ENCODE measurements at regions not wholly inside any gene's neighbourhood (a gene's known extent, or its start where the extent isn't known, plus 50 kb on each side); places are given as distances from the start of the nearest gene placed in this dataset.

- no peak overlapping the region for H3K4me3 ChIP-seq (ENCODE audit: low read depth, low read length)
These were observed 127.7 kb upstream of the CAMK1G start for GRCh38 chr1:209455661-209456358.

GRCh38 chr1:209456878-209457277 is 126.6 kb upstream of the CAMK1G start:
- no peak for DNase-seq (ENCODE audit: low read depth)
- no peak for TF ChIP-seq CTCF (IDR thresholded peaks at IDR 0.05; ENCODE audit: low read depth, low read length, missing control alignments)
- in situ Hi-C loops (cut with HindIII; ENCODE audit: low sequenced_read_pairs), result no loop called here
- no peak overlapping the region for H3K4me3 ChIP-seq (ENCODE audit: low read depth, low read length)

More at GRCh38 chr1:209455661-209456358, 127.7 kb upstream of the CAMK1G start:
- in situ Hi-C loops (cut with HindIII; ENCODE audit: low sequenced_read_pairs), result no loop called here
- TF ChIP-seq CTCF (IDR thresholded peaks at IDR 0.05; ENCODE audit: low read depth, low read length, missing control alignments), result no peak
- no peak for DNase-seq (ENCODE audit: low read depth)

GRCh38 chr1:209457401-209458125 is 126.0 kb upstream of the CAMK1G start:
- in situ Hi-C loops (cut with HindIII; ENCODE audit: low sequenced_read_pairs), result no loop called here
- TF ChIP-seq CTCF (IDR thresholded peaks at IDR 0.05; ENCODE audit: low read depth, low read length, missing control alignments), result no peak
- no peak overlapping the region for H3K4me3 ChIP-seq (ENCODE audit: low read depth, low read length)
- DNase-seq (ENCODE audit: low read depth), result no peak

- TF ChIP-seq CTCF (IDR thresholded peaks at IDR 0.05; ENCODE audit: low read depth, low read length, missing control alignments), result no peak
- DNase-seq (ENCODE audit: low read depth), result no peak
- in situ Hi-C loops (cut with HindIII; ENCODE audit: low sequenced_read_pairs), result no loop called here
- H3K4me3 ChIP-seq (ENCODE audit: low read depth, low read length), result no peak overlapping the region
These were observed 124.6 kb upstream of the CAMK1G start for GRCh38 chr1:209458921-209459320.

GRCh38 chr1:209461168-209461567 is 122.3 kb upstream of the CAMK1G start:
- H3K4me3 ChIP-seq (ENCODE audit: low read depth, low read length), result no peak overlapping the region
- TF ChIP-seq CTCF (IDR thresholded peaks at IDR 0.05; ENCODE audit: low read depth, low read length, missing control alignments), result no peak
- DNase-seq (ENCODE audit: low read depth), result no peak
- in situ Hi-C loops (cut with HindIII; ENCODE audit: low sequenced_read_pairs), result no loop called here

GRCh38 chr1:209462433-209462832 is 121.1 kb upstream of the CAMK1G start:
- in situ Hi-C loops (cut with HindIII; ENCODE audit: low sequenced_read_pairs), result no loop called here

More at GRCh38 chr1:209462433-209462832, 121.1 kb upstream of the CAMK1G start:
- no peak for TF ChIP-seq CTCF (IDR thresholded peaks at IDR 0.05; ENCODE audit: low read depth, low read length, missing control alignments)
- H3K4me3 ChIP-seq (ENCODE audit: low read depth, low read length), result no peak overlapping the region
- DNase-seq (ENCODE audit: low read depth), result no peak

Data from astrocyte of the cerebellum (primary cell).